Activated naive CD8-positive, alpha-beta T cell treated with anti-CD3 and anti-CD28 coated beads, Interleukin-2, amount 50 U/mL, for 24 hours (primary cell): ENCODE measurements at regions not wholly inside any gene's neighbourhood (a gene's known extent, or its start where the extent isn't known, plus 50 kb on each side); places are given as distances from the start of the nearest gene placed in this dataset.

Source experiments
- ATAC-seq: fragments of 150-1000 bp; cut with Tn5 transposase; one replicate; pipeline ENCODE4 v1.10.0; 2021
- DNase-seq: peaks from one replicate; pipeline ENCODE4 v3.0.0; 2021
- H3K27ac Mint-ChIP-seq: one replicate; pipeline ENCODE4 v1.8.0; 2021; ENCODE audit warnings: mild to moderate bottlenecking, mixed read lengths
- H3K27me3 Mint-ChIP-seq: one replicate; pipeline ENCODE4 v1.8.0; 2021; ENCODE audit warnings: mixed read lengths
- H3K36me3 Mint-ChIP-seq: one replicate; pipeline ENCODE4 v1.8.0; 2021; ENCODE audit warnings: low read depth, mixed read lengths
- H3K4me1 Mint-ChIP-seq: one replicate; pipeline ENCODE4 v1.8.0; 2021; ENCODE audit warnings: mixed read lengths
- H3K4me3 Mint-ChIP-seq: one replicate; pipeline ENCODE4 v1.8.0; 2021; ENCODE audit warnings: mild to moderate bottlenecking, moderate library complexity, mixed read lengths
- H3K9me3 Mint-ChIP-seq: one replicate; pipeline ENCODE4 v1.8.0; 2021; ENCODE audit warnings: mixed read lengths

DNA sequence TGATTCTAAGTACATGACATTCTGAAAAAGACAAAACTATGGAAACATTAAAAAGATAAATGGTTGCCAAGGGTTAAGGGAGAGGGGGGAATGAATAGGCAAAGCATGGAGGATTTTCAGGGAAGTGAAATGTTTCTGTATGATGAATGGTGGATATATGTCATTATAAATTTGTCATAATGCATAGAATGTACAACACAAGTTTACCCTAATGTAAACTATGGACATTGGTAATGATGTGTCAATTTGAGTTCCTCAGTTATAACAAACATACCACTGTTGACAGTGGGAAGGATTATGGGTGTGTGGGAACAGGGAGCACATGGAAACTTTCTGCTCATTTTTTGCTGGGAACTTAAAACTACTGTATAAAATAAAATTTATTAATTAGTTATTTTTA, 427.1 kb upstream of the ESRRG start:
- Mint-ChIP-seq H3K4me1 (no peaks in the 10 kb centered on the region), H3K4me3 (no peak overlapping the region), H3K27me3 (no peaks in the 10 kb centered on the region), H3K9me3 (peaks cover 9% of the 10 kb centered on the region), H3K27ac (no peak overlapping the region), H3K36me3 (no peaks in the 10 kb centered on the region)
- ATAC-seq (no peak), DNase-seq (no peak)

GRCh38 chr1:217149791-217150190, 426.6 kb upstream of the ESRRG start:
- Mint-ChIP-seq H3K9me3 (peaks cover 14% of the 10 kb centered on the region), H3K27me3 (no peaks in the 10 kb centered on the region), H3K27ac (no peak overlapping the region), H3K4me1 (no peaks in the 10 kb centered on the region), H3K36me3 (no peaks in the 10 kb centered on the region), H3K4me3 (no peak overlapping the region)
- DNase-seq (no peak), ATAC-seq (no peak)

GRCh38 chr1:217141711-217142110, 418.5 kb upstream of the ESRRG start:
- DNase-seq (no peak), ATAC-seq (no peak)
- H3K36me3 Mint-ChIP-seq = no peaks in the 10 kb centered on the region
- H3K27ac Mint-ChIP-seq = no peak overlapping the region
- peaks cover 40% of the 10 kb centered on the region for H3K27me3 Mint-ChIP-seq
- H3K4me1 Mint-ChIP-seq = peaks cover 2% of the 10 kb centered on the region
- H3K9me3 Mint-ChIP-seq = peaks cover 11% of the 10 kb centered on the region
- no peak overlapping the region for H3K4me3 Mint-ChIP-seq

GRCh38 chr1:217140041-217140901, 417.0 kb upstream of the ESRRG start:
- H3K4me1 Mint-ChIP-seq = peaks cover 4% of the 10 kb centered on the region
- no peak overlapping the region for H3K4me3 Mint-ChIP-seq
- H3K36me3 Mint-ChIP-seq = no peaks in the 10 kb centered on the region
- H3K9me3 Mint-ChIP-seq = peaks cover 9% of the 10 kb centered on the region
- no peak for DNase-seq
- no peak overlapping the region for H3K27ac Mint-ChIP-seq
- ATAC-seq = no peak
- H3K27me3 Mint-ChIP-seq = peaks cover 54% of the 10 kb centered on the region

- Mint-ChIP-seq H3K9me3 (peaks cover 5% of the 10 kb centered on the region), H3K27ac (no peak overlapping the region), H3K4me1 (peaks cover 5% of the 10 kb centered on the region), H3K4me3 (no peak overlapping the region), H3K27me3 (peaks cover 61% of the 10 kb centered on the region), H3K36me3 (no peaks in the 10 kb centered on the region)
- ATAC-seq (no peak), DNase-seq (no peak)
Measured at GRCh38 chr1:217139513-217139912, 416.3 kb upstream of the ESRRG start.

DNA sequence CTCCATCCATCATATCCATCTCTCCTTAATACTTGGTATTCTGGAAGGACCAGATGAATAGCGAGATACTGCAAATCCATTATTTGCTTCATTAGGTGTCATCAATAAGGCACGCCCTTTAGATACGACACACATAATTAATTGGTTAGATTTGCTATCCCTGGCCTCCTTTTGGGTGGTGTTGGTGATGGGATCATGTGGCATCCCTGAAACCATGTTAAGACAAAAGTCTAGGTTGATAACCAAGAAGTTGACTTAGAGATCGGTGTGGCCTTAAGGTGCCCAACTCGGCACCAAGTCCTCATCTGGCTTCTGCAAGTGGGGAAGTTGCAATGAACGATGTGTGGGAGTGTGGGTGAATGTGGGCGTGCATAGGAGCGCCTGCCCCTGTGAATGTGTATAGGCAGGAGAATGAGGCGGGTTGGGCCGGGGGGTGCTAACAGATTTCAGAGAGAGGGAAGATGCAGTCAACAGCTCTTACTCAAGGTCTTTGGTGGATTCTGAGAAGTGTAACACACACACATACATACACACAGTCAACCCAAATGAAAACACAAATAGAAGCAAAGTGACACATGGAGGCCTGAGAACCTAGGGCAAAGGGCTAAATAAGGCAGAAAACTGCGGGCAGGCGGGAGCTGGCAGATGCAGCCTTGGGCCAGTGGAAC, 415.7 kb upstream of the ESRRG start:
- Mint-ChIP-seq H3K4me3 (no peak overlapping the region), H3K4me1 (peaks cover 5% of the 10 kb centered on the region), H3K27me3 (peaks cover 67% of the 10 kb centered on the region), H3K27ac (no peak overlapping the region), H3K36me3 (no peaks in the 10 kb centered on the region), H3K9me3 (peaks cover 5% of the 10 kb centered on the region)
- no peak for ATAC-seq
- no peak for DNase-seq

DNA sequence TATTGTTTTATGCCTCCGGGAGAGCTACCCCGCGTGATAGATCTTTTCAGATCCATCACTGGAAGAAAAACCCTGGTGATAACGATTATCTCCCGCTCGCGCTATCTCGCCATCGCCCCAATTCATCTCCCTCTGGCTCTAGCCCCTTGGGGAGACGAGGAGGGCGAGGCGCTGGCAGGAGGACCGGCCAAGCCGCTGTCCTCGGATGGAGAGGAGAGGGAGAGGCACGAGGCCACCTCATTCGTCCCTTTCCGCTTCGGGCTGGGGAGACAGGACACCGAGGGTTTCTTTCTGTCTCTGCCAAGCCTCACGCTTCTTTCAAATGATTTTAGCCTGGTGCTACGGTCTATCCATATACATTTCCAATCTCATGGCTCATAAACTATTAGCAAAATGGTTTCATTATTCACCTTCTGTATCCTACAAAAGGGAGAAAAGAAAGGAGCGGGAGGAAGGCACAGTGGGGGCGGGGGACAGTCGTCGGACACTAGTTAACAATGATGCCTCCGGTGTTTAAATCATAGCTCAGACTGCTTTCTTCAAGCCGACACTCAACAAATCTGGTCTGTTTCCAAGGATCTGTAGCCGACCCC, 415.0 kb upstream of the ESRRG start:
- no peaks in the 10 kb centered on the region for H3K36me3 Mint-ChIP-seq
- no peak overlapping the region for H3K27ac Mint-ChIP-seq
- peaks cover 5% of the 10 kb centered on the region for H3K4me1 Mint-ChIP-seq
- no peak overlapping the region for H3K4me3 Mint-ChIP-seq
- peaks cover 73% of the 10 kb centered on the region for H3K27me3 Mint-ChIP-seq
- ATAC-seq (no peak), DNase-seq (no peak)
- peaks cover 5% of the 10 kb centered on the region for H3K9me3 Mint-ChIP-seq

DNA sequence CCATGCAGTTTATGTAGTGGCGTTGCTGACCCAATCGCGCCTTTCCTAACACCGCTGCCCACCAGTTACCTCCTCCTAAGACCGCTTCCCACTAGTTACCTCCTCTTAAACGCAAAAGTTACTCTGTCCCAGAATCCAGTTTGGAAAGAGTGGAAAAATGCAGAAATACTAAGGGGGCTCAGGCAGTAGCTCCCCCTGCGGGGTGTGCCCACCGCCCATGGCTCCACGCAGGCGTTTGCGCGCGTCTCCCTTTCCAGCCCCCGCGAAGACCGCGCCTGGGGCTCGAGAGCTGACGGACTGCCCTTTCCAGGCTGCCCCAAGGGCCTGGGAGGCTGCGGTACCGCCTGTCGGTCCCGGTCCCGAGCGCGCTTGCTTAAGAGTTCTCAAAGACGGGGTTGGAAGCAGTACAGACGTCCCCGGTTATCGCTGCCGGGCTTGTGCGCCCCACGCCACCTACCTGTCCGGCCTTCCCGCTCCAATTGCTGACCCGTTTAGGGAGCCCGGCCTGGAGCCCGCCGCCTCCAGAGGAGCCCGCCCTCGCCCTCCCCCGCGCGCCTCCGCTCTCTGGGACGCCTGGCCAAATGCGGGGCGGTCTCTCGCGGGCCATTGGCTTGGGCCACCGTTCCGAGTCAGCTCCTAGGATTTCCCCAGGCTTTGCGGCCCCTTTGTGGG, 414.1 kb upstream of the ESRRG start:
- no peak overlapping the region for H3K27ac Mint-ChIP-seq
- no peak overlapping the region for H3K4me3 Mint-ChIP-seq
- peaks cover 82% of the 10 kb centered on the region for H3K27me3 Mint-ChIP-seq
- no peaks in the 10 kb centered on the region for H3K36me3 Mint-ChIP-seq
- no peak for ATAC-seq
- H3K9me3 Mint-ChIP-seq = peaks cover 5% of the 10 kb centered on the region
- DNase-seq = no peak
- peaks cover 5% of the 10 kb centered on the region for H3K4me1 Mint-ChIP-seq

DNA sequence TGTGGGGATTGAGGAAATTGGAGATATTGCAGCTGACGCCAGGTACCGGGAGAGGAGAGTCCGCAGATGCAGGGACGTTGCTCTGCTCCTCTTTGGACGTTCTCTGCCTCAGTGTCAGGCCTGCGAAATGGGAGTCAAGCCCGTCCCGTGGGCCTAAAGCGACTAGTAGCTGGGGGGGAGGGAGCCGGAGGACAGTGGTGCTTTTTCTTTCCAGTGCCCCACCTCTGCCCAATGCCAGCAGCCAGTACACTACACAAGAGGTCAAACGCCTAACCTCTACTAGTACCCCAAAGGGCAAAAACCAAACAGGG, 413.6 kb upstream of the ESRRG start:
- H3K4me3 Mint-ChIP-seq = no peak overlapping the region
- H3K4me1 Mint-ChIP-seq = peaks cover 5% of the 10 kb centered on the region
- ATAC-seq (no peak), DNase-seq (no peak)
- H3K27ac Mint-ChIP-seq = no peak overlapping the region
- H3K9me3 Mint-ChIP-seq = peaks cover 5% of the 10 kb centered on the region
- H3K36me3 Mint-ChIP-seq = no peaks in the 10 kb centered on the region
- H3K27me3 Mint-ChIP-seq = peaks cover 82% of the 10 kb centered on the region

- Mint-ChIP-seq H3K4me3 (no peak overlapping the region), H3K9me3 (peaks cover 5% of the 10 kb centered on the region), H3K27me3 (peaks cover 78% of the 10 kb centered on the region), H3K27ac (no peak overlapping the region), H3K36me3 (no peaks in the 10 kb centered on the region), H3K4me1 (peaks cover 5% of the 10 kb centered on the region)
- no peak for DNase-seq
- ATAC-seq = no peak
Measured at GRCh38 chr1:217135987-217136894, 413.0 kb upstream of the ESRRG start.

DNA sequence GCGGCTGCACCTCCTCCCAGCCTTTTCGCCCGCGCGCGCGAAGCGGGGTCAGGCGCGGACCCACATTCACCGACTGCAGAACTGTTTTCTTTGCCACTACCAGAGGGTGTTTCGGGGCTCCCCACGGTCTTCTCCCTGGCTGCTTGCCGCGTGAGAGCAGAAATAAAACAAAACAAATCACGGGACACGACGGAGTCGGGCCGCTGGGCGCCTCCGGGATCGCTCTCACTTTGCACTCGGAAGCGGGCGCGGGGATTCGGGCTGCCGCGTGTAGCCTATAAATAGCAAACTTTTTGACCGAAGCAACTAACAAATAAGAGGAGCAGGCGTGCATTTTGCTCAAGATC, 412.3 kb upstream of the ESRRG start:
- Mint-ChIP-seq H3K27me3 (peaks cover 73% of the 10 kb centered on the region), H3K4me3 (no peak overlapping the region), H3K4me1 (peaks cover 5% of the 10 kb centered on the region), H3K9me3 (peaks cover 5% of the 10 kb centered on the region), H3K36me3 (no peaks in the 10 kb centered on the region), H3K27ac (no peak overlapping the region)
- no peak for ATAC-seq
- DNase-seq = no peak

DNA sequence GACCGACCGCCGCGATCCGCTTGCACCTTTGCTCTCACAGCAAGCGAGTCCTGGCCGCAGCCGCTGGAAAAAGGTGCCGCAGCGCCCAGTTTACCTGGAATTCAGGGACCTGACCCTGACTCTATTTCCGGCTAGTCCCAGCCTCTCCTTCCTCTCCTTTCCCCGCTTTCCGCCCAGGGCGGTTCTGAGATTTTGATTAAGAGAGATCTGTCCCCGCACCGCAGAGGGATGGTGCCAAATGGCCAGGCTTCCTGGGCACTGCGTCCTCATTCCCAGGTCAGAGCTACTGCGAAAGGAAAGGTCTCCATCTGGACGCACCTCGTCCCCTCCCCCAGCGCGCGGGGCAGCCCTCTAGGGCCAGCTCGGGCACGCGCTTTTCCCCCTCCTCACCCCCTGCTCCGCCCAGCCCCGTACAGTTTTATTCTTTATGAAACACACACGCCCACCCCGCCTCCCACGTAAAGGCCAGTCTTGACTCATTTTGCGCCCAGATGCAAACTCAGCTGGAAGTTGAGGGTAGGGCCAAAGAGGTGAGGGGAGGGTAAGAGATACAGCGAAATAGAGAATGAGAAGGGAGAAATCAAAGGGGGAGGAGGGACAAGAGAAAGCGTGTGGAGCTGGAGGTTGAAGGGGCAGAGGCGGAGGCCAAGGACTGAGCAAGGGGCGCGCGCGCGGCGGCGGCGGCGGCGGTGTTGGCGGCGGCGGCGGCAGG, 411.8 kb upstream of the ESRRG start:
- peaks cover 5% of the 10 kb centered on the region for H3K4me1 Mint-ChIP-seq
- H3K27ac Mint-ChIP-seq = no peak overlapping the region
- DNase-seq (no peak), ATAC-seq (no peak)
- H3K27me3 Mint-ChIP-seq = peaks cover 68% of the 10 kb centered on the region
- no peak overlapping the region for H3K4me3 Mint-ChIP-seq
- H3K36me3 Mint-ChIP-seq = no peaks in the 10 kb centered on the region
- peaks cover 5% of the 10 kb centered on the region for H3K9me3 Mint-ChIP-seq

DNA sequence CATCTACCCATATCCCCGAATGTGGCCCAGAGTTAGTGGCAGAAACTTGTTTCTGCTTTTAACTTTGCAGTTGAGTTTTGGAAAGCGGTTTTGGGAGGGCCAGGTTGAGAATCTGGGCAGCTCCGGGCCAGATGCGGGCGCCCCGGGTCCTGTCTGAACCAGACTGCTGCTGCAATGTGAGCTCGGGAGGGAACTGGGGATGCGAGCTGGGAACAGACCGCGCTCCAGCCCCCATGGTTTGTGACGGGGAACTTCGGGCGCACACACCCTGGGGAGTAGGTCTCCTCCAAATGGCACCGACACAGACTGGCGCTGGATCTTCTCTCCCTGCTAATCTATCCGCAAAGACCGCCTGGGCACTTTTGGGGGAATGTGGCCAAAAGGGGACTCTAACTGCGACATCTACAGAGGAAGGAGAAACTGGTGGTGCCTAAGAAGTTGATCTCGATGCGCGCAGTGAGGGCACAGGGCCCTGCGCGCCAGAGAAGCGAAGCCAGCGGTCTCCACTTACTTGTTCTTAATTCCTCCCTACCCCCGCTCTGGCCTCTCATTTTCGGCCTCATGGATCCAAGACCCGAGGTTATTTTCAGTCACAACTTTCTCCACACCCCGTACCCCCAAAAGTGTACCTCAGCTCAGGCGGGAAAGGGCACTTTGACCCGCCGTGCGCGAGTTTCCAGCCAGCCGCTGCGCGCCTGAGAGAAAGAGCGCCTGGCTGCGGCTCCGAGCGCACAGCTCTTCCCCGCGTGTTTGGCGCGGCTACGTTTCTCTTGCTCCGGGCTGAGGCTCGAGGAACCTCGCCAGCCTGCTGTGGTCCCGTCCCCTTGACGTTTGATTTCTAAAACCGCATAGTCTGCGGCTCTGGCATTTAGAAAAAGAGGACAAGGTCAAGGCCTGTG, 411.0 kb upstream of the ESRRG start:
- Mint-ChIP-seq H3K27me3 (peaks cover 63% of the 10 kb centered on the region), H3K27ac (no peak overlapping the region), H3K4me3 (no peak overlapping the region), H3K36me3 (no peaks in the 10 kb centered on the region), H3K4me1 (peaks cover 5% of the 10 kb centered on the region), H3K9me3 (peaks cover 5% of the 10 kb centered on the region)
- ATAC-seq (no peak), DNase-seq (no peak)
